HG03378 (cell line): ENCODE measurements at regions not wholly inside any gene's neighbourhood (a gene's known extent, or its start where the extent isn't known, plus 50 kb on each side); places are given as distances from the start of the nearest gene placed in this dataset.
"Not testable (repeated sequence)": the region's sequence is repeated elsewhere in the genome, so short reads cannot be mapped to it uniquely, and the experiment has no call there.

Source experiments
- ATAC-seq: cut with Tn5 transposase; IDR thresholded peaks from one replicate; pipeline ENCODE4 v1.9.1; 2021; ENCODE audit warnings: mild to moderate bottlenecking, moderate library complexity; ENCODE audit not compliant: unreplicated experiment

DNA sequence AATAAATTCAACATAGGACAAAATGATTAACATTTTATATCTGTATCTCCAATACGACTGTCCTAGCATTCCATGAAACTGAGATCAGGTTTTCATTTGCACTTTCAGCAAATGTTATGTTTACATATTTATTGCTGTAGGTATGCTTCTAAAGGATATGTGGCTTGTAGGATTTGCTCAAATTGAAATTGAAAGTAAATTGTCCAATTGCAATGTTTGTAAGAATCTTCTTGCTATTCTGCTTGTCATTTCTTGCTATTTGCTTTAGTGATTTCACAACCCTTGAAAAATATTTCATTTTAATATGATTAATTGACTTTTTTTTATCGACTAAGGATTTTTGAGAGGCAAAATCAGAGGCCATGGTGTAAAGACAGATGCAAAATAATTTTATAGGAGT lies 904.2 kb upstream of the RAG2 start:
- no peak for ATAC-seq

DNA sequence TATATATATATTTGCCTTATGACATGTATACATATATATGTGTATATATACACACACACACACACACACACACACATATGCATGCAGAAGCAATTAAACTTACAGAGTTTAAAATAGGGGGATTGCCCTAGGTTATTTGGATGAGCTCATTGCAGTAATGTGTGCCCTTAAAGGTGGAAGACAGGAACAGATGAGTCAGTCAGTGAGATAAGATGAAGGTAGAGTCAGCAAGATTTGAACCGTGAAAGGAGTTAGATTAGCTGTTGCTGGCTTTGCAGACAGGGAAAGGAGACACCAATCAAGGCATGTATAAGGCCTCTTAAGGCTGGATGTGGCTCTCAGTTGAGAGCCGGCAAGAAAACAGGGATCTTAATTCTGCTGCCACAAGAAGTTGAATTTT lies 902.4 kb upstream of the RAG2 start:
- no peak for ATAC-seq

DNA sequence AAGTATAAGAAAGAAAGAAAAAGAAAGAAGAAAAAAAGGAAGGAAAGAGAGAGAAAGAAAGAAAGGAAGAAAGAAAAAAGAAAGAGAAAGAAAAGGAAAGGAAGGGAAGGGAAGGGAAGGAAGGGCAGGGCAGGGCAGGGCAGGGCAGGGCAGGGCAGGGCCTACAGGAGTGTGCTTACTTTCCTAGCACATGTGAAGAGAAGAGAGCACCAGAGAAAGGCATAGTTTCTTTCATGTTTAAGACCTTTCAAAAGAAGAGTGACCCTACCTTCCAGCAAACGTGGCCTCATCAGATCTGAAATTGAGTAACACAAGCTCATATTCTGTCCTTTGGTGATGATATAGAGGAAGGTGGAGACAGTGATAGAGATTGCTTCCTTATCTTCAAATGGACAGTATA lies 899.3 kb upstream of the RAG2 start:
- ATAC-seq, result no peak

DNA sequence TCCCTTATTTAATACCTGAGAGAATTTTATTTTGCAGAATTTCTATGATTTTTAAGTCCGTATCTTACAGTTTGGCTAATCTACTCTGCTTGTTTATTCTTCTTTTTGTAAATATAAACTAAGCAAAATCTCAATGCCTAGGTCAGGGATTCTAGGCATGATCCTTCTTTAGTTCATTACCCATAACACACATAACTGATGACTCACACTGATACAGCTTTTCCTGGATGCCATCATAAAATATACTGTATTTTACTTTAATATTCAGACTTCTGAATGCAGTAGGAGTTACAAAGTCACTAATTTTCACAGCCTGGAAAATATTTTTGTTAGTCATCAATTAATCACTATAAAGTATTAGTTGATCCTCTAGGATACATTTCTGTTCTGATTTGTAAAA lies 898.2 kb upstream of the RAG2 start:
- ATAC-seq, result no peak

DNA sequence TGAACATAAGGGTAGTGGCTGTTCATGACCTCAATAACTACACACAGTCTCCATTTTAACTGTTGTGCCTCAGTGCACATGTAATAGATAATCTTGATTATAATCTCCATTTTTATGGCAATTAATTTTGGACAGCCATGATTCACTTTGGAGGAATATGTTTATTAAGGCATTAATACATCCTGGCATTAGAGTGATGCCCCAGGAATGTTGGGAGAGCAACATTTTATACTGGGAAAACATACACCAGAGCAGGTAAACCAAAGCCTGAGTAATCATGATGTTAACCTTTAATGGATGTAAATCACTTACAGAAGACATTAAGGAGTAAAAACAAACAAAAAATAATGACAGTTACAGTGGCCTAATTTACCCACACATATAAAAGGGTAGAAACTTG lies 886.3 kb upstream of the RAG2 start:
- ATAC-seq, result no peak

DNA sequence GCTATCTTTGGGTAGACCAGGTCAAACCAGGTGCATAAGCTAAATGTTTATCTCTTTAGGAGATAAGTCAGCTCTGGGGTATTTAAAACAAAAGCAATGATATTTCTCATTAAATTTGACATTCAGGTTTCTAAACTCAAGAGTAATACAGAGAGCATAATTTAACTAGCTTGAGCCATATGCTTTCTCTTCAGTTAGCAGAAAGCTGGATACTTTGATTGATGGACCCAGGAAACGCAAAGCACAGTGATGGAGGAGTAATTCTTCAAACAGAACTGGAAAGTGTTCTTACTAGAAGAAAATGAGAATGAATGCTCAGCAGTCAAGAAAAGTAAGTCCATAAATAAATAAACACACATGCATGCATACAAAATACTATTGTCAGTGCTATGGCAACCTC lies 885.7 kb upstream of the RAG2 start:
- no peak for ATAC-seq

DNA sequence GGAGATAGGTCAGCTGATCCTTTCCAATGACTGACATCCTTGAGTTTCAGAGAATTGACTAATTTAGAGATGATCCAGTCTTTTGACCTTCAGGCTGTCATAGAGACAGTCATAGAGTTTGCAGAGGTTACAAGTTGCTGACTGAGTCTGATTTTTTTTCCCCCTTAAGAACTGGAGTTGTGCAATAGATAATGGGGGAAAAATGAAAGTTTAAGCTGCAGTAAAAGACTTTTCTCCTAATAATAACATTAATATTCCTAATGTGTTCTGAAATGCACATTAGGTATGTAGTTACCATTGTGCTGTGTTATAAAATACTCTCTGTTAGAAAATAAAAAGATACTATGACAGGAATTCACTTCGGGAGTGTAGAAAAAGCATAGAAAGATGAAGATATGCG lies 876.9 kb upstream of the RAG2 start:
- no peak for ATAC-seq

DNA sequence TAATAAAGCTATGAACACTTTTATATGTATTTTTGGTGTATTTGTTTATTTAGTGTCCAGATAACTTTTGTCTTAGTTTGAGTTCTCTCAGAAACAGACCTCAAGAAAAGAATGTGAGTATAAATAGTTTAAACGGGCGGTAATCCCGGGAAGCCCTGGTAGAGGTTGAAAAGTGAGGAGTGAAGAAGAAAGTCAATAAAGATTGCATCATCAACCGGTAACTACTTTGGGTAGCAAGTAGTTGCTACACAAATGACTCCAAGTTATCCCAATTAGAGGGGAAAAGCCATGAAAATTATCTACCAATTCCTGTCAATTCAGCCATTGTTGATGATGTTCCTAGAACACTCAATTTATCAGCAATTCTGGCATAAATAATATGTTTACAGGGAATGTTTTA lies 870.3 kb upstream of the RAG2 start:
- no peak for ATAC-seq

DNA sequence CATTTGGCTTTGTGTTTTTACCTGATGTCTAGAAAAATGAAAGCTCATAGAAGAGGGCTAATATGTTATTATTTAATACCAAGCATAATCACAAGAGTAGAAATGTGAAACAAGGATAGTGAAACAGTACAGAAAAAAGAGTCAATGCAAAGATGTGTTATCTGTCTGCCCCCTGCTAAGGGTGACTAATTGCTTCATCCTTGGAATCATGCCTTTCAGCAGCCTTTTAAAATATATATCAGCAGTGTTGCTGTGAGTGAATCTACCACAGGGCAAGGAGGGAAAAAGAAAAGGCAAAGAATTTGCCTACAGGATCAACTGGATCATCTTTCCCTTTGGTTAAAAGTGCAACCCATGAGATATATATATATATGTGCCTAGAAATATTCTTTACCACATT lies 867.2 kb upstream of the RAG2 start:
- no peak for ATAC-seq

DNA sequence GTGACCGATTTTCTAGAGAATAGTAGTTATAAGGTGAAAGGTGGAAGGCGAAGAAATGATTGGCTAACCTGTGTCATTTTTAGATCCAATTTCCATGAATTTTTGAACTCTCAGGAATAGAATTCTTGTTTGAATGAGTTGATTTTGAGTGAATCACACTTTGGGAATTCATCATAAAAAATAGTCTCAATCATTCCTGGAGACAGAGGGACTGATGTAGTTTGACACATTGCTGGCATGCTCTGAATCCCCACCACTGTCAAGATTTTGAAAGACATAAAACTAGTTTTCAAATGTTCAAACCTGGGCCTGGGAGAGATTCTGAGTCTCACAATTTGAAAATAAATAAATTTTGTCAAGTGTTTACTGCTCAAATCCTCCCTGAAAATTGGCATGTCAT lies 861.4 kb upstream of the RAG2 start:
- no peak for ATAC-seq

DNA sequence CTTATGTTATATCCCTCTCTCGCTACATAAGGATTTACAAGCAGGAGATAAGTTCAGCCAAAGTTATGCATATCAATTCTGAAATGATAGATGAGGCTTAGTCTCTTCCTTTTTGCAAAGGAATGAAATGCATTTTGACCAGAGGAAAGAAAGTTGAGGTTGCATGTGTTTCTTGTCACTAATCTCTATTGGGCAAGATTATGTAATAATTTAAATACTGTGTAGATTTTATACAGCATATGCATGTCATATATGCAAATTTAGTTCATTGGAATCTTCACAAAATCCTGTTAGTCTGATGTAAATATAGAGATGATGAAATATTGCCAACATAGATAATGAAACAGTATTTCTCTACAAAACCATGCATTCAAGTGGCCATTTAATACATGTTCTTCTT lies 858.7 kb upstream of the RAG2 start:
- no peak for ATAC-seq

DNA sequence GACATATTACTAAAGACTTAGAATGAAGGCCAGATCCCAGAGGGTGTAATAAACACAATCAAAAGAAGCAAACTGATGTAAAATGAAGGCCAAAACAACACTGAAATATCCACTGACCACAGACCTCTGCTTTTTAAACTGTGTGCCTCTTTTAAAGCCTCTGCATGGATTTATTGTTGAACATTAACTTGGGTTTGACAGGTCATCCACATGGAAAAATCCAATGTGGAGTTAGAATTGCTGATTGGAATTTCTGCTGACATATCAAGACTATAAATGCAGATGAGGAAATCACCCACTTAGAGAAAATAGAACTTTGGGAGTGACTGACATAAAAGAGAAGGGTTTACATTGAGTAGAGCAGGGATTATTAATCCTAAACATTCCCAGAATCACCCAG lies 853.9 kb upstream of the RAG2 start:
- ATAC-seq, result no peak

DNA sequence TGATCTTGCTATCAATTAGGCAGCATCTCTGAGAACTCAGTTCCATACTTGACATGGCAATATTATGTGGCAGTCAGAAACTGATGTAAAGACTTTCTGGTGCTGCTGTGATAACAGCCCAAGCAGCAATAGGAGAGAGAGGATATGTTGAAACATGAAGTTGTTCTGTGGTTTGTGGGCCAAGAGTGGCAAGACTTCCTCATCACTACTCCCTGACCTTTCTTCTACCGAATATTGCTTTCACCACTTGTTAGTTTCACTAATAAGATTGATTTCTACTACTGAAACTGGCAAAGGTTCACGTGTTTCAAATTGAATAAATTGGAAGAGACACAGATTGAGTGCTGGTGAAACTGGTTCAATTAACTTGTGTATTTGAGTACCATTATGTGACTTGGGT lies 852.6 kb upstream of the RAG2 start:
- peak; percentile 95 for ATAC-seq

DNA sequence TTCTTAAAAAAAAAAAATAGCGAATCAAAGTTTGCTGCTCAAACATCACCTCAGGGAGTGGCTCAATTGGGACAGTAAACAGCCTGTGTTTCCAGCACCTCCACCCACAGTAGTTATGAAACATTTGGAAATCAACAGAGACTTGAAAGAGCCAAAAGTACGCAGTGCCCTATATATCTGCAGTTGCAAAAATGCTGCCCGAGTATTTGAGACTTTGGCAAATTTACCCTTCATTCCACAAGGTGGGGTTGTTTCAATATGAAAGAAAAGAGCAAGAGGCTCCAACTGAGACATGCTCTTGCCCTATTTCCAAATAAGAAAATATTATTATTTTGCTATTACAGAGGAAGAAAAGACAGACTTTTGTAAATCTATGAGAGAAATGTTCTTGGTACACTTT lies 851.1 kb upstream of the RAG2 start:
- no peak for ATAC-seq

DNA sequence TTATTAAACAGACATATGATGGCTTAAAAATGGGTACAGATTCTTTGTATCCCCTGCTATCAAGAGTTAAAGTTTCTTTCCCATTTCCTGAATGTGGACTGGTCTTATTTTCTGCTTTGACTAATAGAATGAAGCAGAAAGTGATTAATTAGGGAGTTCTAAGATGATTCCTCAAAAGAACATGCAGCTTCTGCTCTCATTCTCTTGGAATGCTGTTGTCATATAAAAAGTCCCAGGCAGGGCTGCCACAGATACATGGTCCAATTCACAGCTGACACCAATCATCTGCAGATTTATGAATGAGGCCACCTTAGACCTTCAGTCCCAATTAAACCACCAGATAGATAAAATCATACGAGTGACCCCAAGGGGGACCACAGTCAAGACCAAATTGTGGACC lies 844.5 kb upstream of the RAG2 start:
- no peak for ATAC-seq

DNA sequence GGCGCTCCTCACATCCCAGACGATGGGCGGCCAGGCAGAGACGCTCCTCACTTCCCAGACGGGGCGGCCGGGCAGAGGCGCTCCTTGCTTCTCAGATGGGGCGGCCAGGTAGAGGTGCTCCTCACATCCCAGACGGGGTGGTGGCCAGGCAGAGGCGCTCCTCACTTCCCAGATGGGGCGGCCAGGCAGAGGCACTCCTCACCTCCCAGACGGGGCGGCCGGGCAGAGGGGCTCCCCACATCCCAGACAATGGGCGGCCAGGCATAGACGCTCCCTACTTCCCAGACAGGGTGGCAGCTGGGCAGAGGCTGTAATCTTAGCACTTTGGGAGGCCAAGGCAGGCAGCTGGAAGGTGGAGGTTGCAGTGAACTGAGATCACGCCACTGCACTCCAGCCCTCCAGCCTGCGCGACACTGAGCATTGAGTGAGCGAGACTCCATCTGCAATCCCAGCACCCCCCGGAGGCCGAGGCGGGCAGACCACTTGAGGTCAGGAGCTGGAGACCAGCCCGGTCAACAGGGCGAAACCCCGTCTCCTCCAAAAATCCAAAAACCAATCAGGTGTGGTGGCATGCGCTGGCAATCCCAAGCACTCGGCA lies 833.7 kb upstream of the RAG2 start:
- not testable (repeated sequence) for ATAC-seq

DNA sequence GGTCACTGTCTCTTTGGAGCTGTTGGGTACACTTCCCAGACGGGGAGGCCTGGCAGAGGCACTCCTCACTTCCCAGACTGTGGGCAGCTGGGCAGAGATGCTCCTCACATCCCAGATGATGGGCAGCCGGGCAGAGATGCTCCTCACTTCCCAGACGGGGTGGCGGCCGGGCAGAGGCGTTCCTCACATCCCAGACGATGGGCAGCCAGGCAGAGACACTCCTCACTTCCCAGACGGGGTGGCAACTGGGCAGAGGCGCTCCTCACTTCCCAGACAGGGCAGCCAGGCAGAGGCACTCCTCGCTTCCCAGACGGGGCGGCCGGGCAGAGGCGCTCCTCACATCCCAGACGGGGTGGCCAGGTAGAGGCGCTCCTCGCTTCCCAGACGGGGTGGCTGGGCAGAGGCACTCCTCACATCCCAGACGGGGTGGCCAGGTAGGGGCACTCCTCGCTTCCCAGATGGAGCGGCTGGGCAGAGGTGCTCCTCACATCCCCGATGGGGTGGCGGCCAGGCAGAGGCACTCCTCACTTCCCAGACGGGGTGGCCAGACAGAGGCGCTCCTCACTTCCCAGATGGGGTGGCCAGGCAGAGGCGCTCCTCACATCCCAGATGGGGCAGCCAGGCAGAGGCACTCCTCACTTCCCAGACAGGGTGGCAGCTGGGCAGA lies 833.1 kb upstream of the RAG2 start:
- not testable (repeated sequence) for ATAC-seq

DNA sequence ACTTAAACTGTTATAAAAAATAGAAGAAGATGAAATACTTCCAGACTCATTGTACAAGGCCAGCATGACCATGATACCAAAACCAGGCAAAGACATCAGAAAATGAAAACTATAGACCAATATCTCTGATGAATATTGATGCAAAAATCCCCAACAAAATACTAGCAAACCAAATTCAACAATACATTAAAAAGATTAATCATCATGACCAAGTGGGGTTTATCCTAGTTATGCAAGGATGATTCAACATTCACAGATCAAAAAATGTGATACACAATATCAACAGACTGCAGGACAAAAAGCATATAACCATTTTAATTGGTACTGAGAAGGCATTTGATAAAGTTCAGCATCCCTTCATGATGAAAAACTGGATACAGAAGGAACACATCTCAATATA lies 824.5 kb upstream of the RAG2 start:
- ATAC-seq, result no peak

DNA sequence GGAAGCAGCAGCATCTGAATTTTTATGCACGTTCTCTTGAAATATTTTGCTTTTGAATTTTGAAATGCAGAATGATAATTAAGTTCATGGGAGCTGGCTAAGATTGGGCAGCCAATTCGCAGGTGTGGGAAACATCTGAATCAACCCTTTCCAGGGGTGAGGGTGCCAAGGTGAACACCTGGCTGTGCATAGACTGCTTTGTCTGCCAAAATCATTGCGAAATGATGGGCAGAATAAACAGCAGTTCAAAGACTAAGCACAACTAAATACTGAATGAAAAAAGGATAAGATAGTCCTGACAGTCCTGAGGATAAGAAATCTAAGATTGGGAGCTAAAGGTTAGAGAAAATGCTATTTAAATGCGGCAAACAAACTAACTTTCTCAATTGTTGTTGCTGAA lies 813.3 kb upstream of the RAG2 start:
- ATAC-seq, result no peak

DNA sequence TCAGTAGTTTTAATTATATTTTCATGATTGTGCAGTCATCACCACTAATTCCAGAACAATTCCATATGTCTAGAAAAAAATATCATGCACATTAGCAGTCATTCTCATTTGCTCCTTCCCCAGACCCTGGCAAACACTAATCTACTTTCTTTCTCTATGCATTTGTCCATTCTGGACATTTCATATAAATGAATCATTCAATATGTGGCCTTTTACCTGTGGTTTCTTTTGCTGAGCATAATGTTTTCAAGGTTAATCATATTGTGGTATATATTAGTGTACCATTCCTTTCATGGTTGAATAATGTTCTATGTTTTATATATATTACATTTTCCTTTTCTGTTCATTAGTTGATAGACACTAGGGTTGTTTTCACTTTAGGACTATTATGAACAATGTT lies 811.1 kb upstream of the RAG2 start:
- ATAC-seq, result no peak

DNA sequence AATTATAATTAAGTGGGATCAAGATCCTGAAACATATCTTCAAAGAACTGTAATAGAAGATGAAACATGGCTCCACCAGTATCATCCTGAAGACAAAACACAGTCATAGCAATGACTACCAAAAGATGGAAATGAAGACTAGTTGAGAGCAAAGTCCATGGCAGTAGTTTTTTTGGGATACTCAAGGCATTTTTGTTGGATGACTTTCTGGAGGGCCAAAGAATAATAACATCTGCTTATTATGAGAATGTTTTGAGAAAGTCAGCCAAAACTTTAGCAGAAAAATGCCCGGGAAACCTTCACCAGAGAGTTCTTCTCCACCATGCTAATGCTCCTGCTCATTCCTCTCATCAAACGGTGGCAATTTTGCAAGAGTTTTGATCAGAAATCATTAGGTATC lies 809.4 kb upstream of the RAG2 start:
- ATAC-seq, result no peak

DNA sequence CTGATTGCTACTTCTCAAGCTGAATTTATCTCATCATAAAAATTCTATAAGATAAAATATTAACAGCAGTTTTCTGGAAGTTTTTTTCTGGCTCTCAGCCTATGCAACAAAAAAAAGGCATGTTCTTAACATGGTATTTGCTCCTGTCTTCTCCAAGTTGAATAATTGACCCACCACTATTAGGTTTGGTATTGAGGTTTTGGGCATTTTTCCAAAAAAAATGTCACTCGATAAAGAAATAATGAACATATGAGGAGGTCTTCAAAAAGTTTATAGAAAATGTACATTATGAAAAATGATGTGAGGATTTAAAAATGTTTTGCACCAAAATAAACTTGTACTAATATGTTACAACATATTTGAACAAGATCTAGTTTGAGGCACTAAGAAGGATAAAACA lies 808.6 kb upstream of the RAG2 start:
- ATAC-seq, result no peak

DNA sequence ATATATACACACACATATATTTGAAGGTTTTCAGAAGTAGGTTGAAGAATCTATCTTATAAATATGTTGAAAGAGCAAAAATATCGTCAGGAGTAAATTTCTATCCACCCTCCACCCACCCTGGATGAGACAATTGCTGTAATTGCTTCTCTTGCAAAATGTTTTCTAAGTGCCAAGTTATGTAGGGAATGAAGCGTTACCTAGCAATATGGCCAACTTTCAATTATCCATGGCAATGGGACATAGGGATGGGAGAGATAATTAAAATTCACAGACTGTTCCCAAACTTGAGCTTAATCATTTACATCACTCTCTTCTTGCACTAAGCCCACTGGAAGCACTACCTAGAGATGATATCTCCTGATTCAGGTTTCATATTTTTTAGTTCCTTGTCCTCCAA lies 806.2 kb upstream of the RAG2 start:
- ATAC-seq, result no peak
